ENCODE measurements at regions not wholly inside any gene's neighbourhood (a gene's known extent, or its start where the extent isn't known, plus 50 kb on each side); places are given as distances from the start of the nearest gene placed in this dataset.

GRCh38 chr2:121159291-121160071 is 125.5 kb downstream of the TFCP2L1 start:
- no peak for DNase-seq (ENCODE audit: low read depth)

- DNase-seq (ENCODE audit: low read depth), result no peak
These were observed 124.6 kb downstream of the TFCP2L1 start for GRCh38 chr2:121160366-121160765.

GRCh38 chr2:121161272-121161671 is 123.7 kb downstream of the TFCP2L1 start:
- DNase-seq (ENCODE audit: low read depth), result no peak

GRCh38 chr2:121162893-121163292 is 122.1 kb downstream of the TFCP2L1 start:
- no peak for DNase-seq (ENCODE audit: low read depth)

GRCh38 chr2:121164042-121164441 is 121.0 kb downstream of the TFCP2L1 start:
- no peak for DNase-seq (ENCODE audit: low read depth)

- DNase-seq (ENCODE audit: low read depth), result no peak
These were observed 119.9 kb downstream of the TFCP2L1 start for GRCh38 chr2:121165038-121165542.
